BE2C (cell line): ENCODE measurements at regions not wholly inside any gene's neighbourhood (a gene's known extent, or its start where the extent isn't known, plus 50 kb on each side); places are given as distances from the start of the nearest gene placed in this dataset.

Experiments used
- DNase-seq: peaks from one replicate; pipeline ENCODE4 v3.0.0-alpha.2; 2020
- H3K27me3 ChIP-seq: fragments of 250-450 bp; sonication (Bioruptor Pico); 2 replicates; pipeline ENCODE4 v1.5.1; 2020; ENCODE audit warnings: mild to moderate bottlenecking
- H3K36me3 ChIP-seq: fragments of 250-450 bp; sonication (Bioruptor Pico); 2 replicates; pipeline ENCODE4 v1.5.1; 2020; ENCODE audit warnings: mild to moderate bottlenecking
- H3K4me1 ChIP-seq: fragments of 250-450 bp; sonication (Bioruptor Pico); 2 replicates; pipeline ENCODE4 v1.5.1; 2020
- H3K4me3 ChIP-seq: 2 replicates; pipeline ENCODE4 v1.5.1; 2011; ENCODE audit warnings: low read depth, low read length
- H3K9me3 ChIP-seq: fragments of 250-450 bp; sonication (Bioruptor Pico); 2 replicates; pipeline ENCODE4 v1.5.1; 2020
- CTCF ChIP-seq: IDR thresholded peaks from 2 replicates; pipeline ENCODE4 v1.5.1; 2012; ENCODE audit warnings: mild to moderate bottlenecking, low read depth, low read length

- peaks cover 2% of the 10 kb centered on the region; the same call in 1 of the 2 replicates for H3K4me1 ChIP-seq
- TF ChIP-seq CTCF = peak; percentile 43
- H3K36me3 ChIP-seq = no peaks in the 10 kb centered on the region
- no peak overlapping the region for H3K4me3 ChIP-seq
- H3K9me3 ChIP-seq = no peaks in the 10 kb centered on the region
- peak; percentile 43 for DNase-seq
- no peaks in the 10 kb centered on the region for H3K27me3 ChIP-seq
These were observed 187.4 kb upstream of the PDE1C start for GRCh38 chr7:32257621-32258020.

- H3K4me3 ChIP-seq = no peak overlapping the region
- no peaks in the 10 kb centered on the region for H3K36me3 ChIP-seq
- no peaks in the 10 kb centered on the region for H3K9me3 ChIP-seq
- H3K4me1 ChIP-seq = peaks cover 2% of the 10 kb centered on the region; the same call in 1 of the 2 replicates
- DNase-seq = no peak
- no peak for TF ChIP-seq CTCF
- H3K27me3 ChIP-seq = no peaks in the 10 kb centered on the region
These were observed 186.6 kb upstream of the PDE1C start for GRCh38 chr7:32256811-32257210.

- Histone ChIP-seq H3K4me1 (peaks cover 2% of the 10 kb centered on the region; the same call in 1 of the 2 replicates), H3K4me3 (no peak overlapping the region), H3K9me3 (no peaks in the 10 kb centered on the region), H3K27me3 (no peaks in the 10 kb centered on the region), H3K36me3 (no peaks in the 10 kb centered on the region)
- no peak for DNase-seq
- TF ChIP-seq CTCF = no peak
These were observed 186.2 kb upstream of the PDE1C start for GRCh38 chr7:32256376-32256775.

- Histone ChIP-seq H3K36me3 (no peaks in the 10 kb centered on the region), H3K9me3 (no peaks in the 10 kb centered on the region), H3K27me3 (no peaks in the 10 kb centered on the region), H3K4me3 (no peak overlapping the region), H3K4me1 (peaks cover 2% of the 10 kb centered on the region; the same call in 1 of the 2 replicates)
- TF ChIP-seq CTCF = no peak
- no peak for DNase-seq
These were observed 184.8 kb upstream of the PDE1C start for GRCh38 chr7:32255036-32255435.

- no peak for DNase-seq
- Histone ChIP-seq H3K9me3 (no peaks in the 10 kb centered on the region), H3K27me3 (no peaks in the 10 kb centered on the region), H3K4me3 (no peak overlapping the region), H3K4me1 (peaks cover 2% of the 10 kb centered on the region; the same call in 1 of the 2 replicates), H3K36me3 (no peaks in the 10 kb centered on the region)
- no peak for TF ChIP-seq CTCF
These were observed 183.1 kb upstream of the PDE1C start for GRCh38 chr7:32253299-32253698.

GRCh38 chr7:32251659-32252058 lies 181.5 kb upstream of the PDE1C start:
- Histone ChIP-seq H3K9me3 (no peaks in the 10 kb centered on the region), H3K4me3 (no peak overlapping the region), H3K27me3 (no peaks in the 10 kb centered on the region), H3K36me3 (no peaks in the 10 kb centered on the region), H3K4me1 (no peaks in the 10 kb centered on the region)
- no peak for TF ChIP-seq CTCF
- DNase-seq = no peak
